ENCODE measurements at regions not wholly inside any gene's neighbourhood (a gene's known extent, or its start where the extent isn't known, plus 50 kb on each side); places are given as distances from the start of the nearest gene placed in this dataset.

- TF ChIP-seq CTCF (conservative IDR thresholded peaks at IDR 0.05) (no peak), EZH2 (IDR thresholded peaks at IDR 0.05; ENCODE audit: low read depth) (no peak)
Observed at GRCh38 chr3:118533676-118534075, 501.0 kb downstream of the IGSF11 start.

Data from PC-9 (cell line).